SK-N-MC (cell line): ENCODE measurements at regions not wholly inside any gene's neighbourhood (a gene's known extent, or its start where the extent isn't known, plus 50 kb on each side); places are given as distances from the start of the nearest gene placed in this dataset.

Experiments used
- EZH2 ChIP-seq: fragments of 200-600 bp; sonication (generic); IDR thresholded peaks from one replicate; pipeline ENCODE4 v1.6.1; 2017; ENCODE audit warnings: antibody characterized with exemption
- POLR2AphosphoS5 ChIP-seq: IDR thresholded peaks from 2 replicates; pipeline ENCODE4 v1.6.1; 2012; ENCODE audit warnings: mild to moderate bottlenecking, low read depth, low read length, borderline replicate concordance

GRCh38 chr13:34749046-34749445 lies 193.0 kb upstream of the NBEA start:
- TF ChIP-seq POLR2AphosphoS5 (no peak), EZH2 (no peak)
